Esophagus squamous epithelium (tissue), 5 donors: ENCODE measurements at regions not wholly inside any gene's neighbourhood (a gene's known extent, or its start where the extent isn't known, plus 50 kb on each side); places are given as distances from the start of the nearest gene placed in this dataset.
"Not testable (repeated sequence)": the region's sequence is repeated elsewhere in the genome, so short reads cannot be mapped to it uniquely, and the experiment has no call there.

Source experiments
- DNase-seq: peaks from one replicate; lab custom pipeline; 2025; lab: John Stamatoyannopoulos, UW
- H3K27ac ChIP-seq, 4 donors: fragments of 200-600 bp; sonication (generic); one replicate each; pipeline ENCODE4 v1.5.1; 2016 to 2019; ENCODE audit warnings: mild to moderate bottlenecking in 1 of 4
- H3K27me3 ChIP-seq, 4 donors: fragments of 200-600 bp; sonication (generic); 1 replicate in 3 of 4; 2 replicates in 1 of 4; pipeline versions ENCODE4 v1.5.1 to v1.6.0; 2017 to 2021; ENCODE audit warnings: antibody characterized with exemption in 1 of 4
- H3K36me3 ChIP-seq, 3 donors: fragments of 200-600 bp; sonication (generic); one replicate each; pipeline ENCODE4 v1.5.1; 2016 to 2019
- H3K4me1 ChIP-seq, 3 donors: fragments of 200-600 bp; sonication (generic); one replicate each; pipeline ENCODE4 v1.5.1; 2017 to 2019
- H3K4me3 ChIP-seq, 4 donors: fragments of 200-600 bp; sonication (generic); 1 replicate in 3 of 4; 2 replicates in 1 of 4; pipeline ENCODE4 v1.5.1; 2016 to 2019; ENCODE audit warnings: mild to moderate bottlenecking in 2 of 4, moderate library complexity in 1 of 4
- H3K9me3 ChIP-seq, 3 donors: fragments of 200-600 bp; sonication (generic); one replicate each; pipeline ENCODE4 v1.5.1; 2016 to 2019
- POLR2A ChIP-seq, 4 donors: fragments of 450-650 bp; IDR thresholded peaks; one replicate each; pipeline ENCODE4 v1.6.1; 2017; ENCODE audit warnings: antibody characterized with exemption in 4 of 4, mild to moderate bottlenecking in 4 of 4, moderate library complexity in 3 of 4
- WGBS, 2 donors: methylation state at CpG; one replicate each; pipeline ENCODE4 v1.1.5; 2018; 5-methylcytosine and 5-hydroxymethylcytosine counted together
- intact Hi-C: fragments of 100-400 bp; cut with DNase I; formaldehyde crosslinking; loops from one replicate; pipeline ENCODE4 v1.15.0; 2022
- TF ChIP-seq, protein P1 (sequence below), 6 experiments: fragments of 450-650 bp in 4 of 6; fragments of 200-600 bp in 2 of 6; sonication (generic) in 2 of 6; IDR thresholded peaks; one replicate each; pipeline ENCODE4 v1.5.1; 2016 to 2019; ENCODE audit warnings: antibody characterized with exemption in 6 of 6, mild to moderate bottlenecking in 4 of 6, moderate library complexity in 4 of 6
- donor health status: DM: yes; HTN: yes; CAD: no.

DNA sequence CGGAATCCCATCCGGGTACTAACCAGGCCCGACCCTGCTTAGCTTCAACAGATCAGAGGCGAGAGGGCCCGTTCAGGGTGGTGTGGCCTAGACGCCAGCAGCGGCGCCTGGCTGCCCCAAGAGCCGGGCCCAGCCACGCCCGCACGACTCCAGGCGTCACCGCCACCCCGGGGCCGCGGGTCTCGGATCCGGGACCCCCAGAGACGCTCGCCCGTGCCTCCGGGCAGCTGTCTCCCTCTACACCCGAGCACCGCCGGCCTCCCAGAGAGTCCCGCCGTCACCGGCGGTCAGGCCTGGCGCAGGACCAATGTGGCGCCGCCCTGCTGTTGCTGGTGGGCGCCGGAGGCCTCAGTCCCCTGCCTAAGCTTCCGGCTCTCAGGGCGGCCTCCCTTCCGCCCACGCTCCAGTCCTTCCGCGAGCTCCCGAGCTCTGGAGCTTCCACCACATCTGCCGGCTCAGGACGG is 441.2 kb upstream of the DEFB115 start:
- no peak for TF ChIP-seq POLR2A (IDR thresholded peaks at IDR 0.05)
- TF ChIP-seq, protein P1, sequence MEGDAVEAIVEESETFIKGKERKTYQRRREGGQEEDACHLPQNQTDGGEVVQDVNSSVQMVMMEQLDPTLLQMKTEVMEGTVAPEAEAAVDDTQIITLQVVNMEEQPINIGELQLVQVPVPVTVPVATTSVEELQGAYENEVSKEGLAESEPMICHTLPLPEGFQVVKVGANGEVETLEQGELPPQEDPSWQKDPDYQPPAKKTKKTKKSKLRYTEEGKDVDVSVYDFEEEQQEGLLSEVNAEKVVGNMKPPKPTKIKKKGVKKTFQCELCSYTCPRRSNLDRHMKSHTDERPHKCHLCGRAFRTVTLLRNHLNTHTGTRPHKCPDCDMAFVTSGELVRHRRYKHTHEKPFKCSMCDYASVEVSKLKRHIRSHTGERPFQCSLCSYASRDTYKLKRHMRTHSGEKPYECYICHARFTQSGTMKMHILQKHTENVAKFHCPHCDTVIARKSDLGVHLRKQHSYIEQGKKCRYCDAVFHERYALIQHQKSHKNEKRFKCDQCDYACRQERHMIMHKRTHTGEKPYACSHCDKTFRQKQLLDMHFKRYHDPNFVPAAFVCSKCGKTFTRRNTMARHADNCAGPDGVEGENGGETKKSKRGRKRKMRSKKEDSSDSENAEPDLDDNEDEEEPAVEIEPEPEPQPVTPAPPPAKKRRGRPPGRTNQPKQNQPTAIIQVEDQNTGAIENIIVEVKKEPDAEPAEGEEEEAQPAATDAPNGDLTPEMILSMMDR (IDR thresholded peaks at IDR 0.05) = no peak
- intact Hi-C loops = no loop called here
- Histone ChIP-seq H3K9me3 (peaks cover 4 to 25% (median 15%) of the 10 kb centered on the region in 3 donors), H3K36me3 (no peaks in the 10 kb centered on the region), H3K4me1 (peaks cover 0 to 5% (median 0%) of the 10 kb centered on the region in 3 donors), H3K27me3 (peaks cover 0 to 46% (median 0%) of the 10 kb centered on the region in 4 donors), H3K4me3 (no peak overlapping the region), H3K27ac (no peak overlapping the region)
- WGBS, 2 donors = 59 to 76% methylated on average over 42 to 43 of the region's 44 CpGs
- DNase-seq = no peak

DNA sequence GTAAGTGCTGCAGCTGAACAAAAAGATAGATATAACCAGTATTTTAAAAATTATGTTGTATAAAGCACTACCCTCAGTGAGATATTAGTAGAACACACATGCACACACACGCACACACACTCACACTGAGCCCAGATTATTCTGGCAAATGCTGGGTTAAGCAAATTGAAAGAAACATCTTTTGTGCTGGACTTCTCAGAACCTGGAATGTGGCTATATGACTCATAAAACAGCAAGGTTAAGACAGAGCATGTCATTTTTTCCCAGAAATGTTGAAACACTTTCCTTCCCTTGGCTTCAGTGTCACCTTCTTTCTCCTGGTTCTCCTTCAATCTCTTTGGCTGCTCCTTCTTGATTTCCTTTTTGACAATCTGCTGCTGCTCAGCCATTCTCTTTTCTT is 435.8 kb upstream of the DEFB115 start:
- H3K36me3 ChIP-seq, H3K27me3 ChIP-seq, H3K9me3 ChIP-seq, DNase-seq, intact Hi-C loops, H3K27ac ChIP-seq, H3K4me1 ChIP-seq, H3K4me3 ChIP-seq: not testable (repeated sequence)
- 69 to 70% methylated on average over 1 of the region's 1 CpG for WGBS, 2 donors

DNA sequence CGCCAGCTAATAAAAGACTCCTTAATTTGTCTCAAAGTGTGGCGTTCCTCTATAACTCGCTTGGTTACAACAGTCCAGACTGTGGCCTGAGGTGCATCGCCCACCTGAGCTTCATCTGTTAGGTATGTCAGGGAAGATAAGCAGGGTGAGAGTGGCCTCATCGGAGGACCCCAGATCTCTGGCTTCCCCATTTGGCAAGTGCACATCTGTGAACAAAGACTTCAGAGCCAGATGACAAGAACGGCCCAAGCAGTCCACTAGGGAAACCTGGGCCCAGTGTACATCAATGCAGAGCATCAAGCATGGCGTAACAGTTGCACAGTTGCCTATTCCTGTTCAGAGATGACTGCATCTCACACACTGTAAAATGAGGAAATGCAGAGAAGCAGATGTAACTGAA is 432.8 kb upstream of the DEFB115 start:
- H3K27ac ChIP-seq, intact Hi-C loops: not testable (repeated sequence)

GRCh38 chr20:30845923-30846322 is 411.5 kb upstream of the DEFB115 start:
- DNase-seq, H3K9me3 ChIP-seq, H3K27me3 ChIP-seq, intact Hi-C loops, H3K36me3 ChIP-seq, H3K4me3 ChIP-seq, H3K27ac ChIP-seq, H3K4me1 ChIP-seq: not testable (repeated sequence)
- 72 to 86% methylated on average over 5 of the region's 5 CpGs for WGBS, 2 donors

More for the DNA sequence above, 432.8 kb upstream of the DEFB115 start:
- H3K27me3 ChIP-seq, DNase-seq, H3K36me3 ChIP-seq, H3K4me1 ChIP-seq, H3K9me3 ChIP-seq, H3K4me3 ChIP-seq: not testable (repeated sequence)
- 68 to 71% methylated on average over 7 of the region's 7 CpGs for WGBS, 2 donors

GRCh38 chr20:30868271-30868670 is 389.2 kb upstream of the DEFB115 start:
- intact Hi-C loops = not testable (repeated sequence)
- 65 to 66% methylated on average over 10 to 12 of the region's 12 CpGs for WGBS, 2 donors

DNA sequence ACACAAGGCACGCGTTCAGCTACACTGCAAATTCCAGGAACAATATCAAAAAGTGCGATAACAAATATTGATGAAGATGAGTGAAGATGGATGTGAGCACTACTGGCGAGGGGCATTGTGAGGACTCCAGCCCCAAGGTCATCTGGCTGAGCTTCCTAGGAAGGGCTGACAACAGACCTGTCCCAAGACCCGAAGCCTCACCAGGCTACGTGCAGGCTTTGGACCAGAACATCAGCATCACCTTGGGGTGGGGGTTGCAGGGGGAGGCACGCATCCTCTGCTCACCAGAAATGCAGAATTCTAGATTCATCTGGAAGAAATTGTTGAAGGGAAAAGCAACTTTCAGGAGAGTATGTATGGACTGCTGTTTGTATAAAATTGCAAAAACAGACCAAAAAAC is 386.3 kb upstream of the DEFB115 start:
- DNase-seq, intact Hi-C loops, H3K27me3 ChIP-seq, H3K36me3 ChIP-seq, H3K4me1 ChIP-seq, H3K9me3 ChIP-seq, H3K4me3 ChIP-seq, H3K27ac ChIP-seq: not testable (repeated sequence)
- 64 to 66% methylated on average over 7 of the region's 7 CpGs for WGBS, 2 donors

More at GRCh38 chr20:30868271-30868670, 389.2 kb upstream of the DEFB115 start:
- H3K36me3 ChIP-seq, H3K27me3 ChIP-seq, H3K4me3 ChIP-seq, H3K4me1 ChIP-seq, H3K9me3 ChIP-seq, DNase-seq, H3K27ac ChIP-seq: not testable (repeated sequence)

- H3K4me3 ChIP-seq, DNase-seq, H3K4me1 ChIP-seq, H3K27me3 ChIP-seq, H3K27ac ChIP-seq, H3K9me3 ChIP-seq, intact Hi-C loops, H3K36me3 ChIP-seq: not testable (repeated sequence)
- 52 to 58% methylated on average over 7 of the region's 7 CpGs for WGBS, 2 donors
These were observed 385.2 kb upstream of the DEFB115 start for GRCh38 chr20:30872252-30872651.

- H3K9me3 ChIP-seq, H3K36me3 ChIP-seq, DNase-seq, H3K27ac ChIP-seq, H3K27me3 ChIP-seq, H3K4me1 ChIP-seq, H3K4me3 ChIP-seq, intact Hi-C loops: not testable (repeated sequence)
These were observed 381.6 kb upstream of the DEFB115 start for GRCh38 chr20:30875868-30876267.

DNA sequence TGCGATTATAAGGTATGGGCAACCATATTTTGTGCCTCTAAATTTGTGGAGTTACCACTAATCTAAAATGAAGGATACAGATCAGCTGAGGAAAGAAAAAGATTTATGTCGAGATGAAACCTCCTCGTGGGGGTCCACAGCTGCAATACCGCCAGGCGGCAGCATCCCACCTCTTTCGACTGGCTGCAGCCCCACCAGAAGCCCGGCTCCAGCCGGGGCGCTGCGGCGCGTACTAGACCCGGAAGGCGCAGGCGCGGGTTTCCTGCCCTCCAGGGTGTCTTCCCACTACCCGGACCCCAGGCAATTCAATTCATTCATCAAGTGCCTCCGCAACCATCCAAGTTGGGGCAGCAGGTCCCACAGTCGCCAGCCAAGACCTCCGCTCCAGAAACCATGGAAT is 366.1 kb upstream of the DEFB115 start:
- H3K4me1 ChIP-seq, H3K36me3 ChIP-seq, DNase-seq, H3K4me3 ChIP-seq, H3K27ac ChIP-seq, H3K9me3 ChIP-seq, intact Hi-C loops: not testable (repeated sequence)
- H3K27me3 ChIP-seq = peaks cover 0 to 53% (median 0%) of the 10 kb centered on the region in 4 donors
- 12 to 66% methylated on average over 8 to 18 of the region's 20 CpGs for WGBS, 2 donors
